Thyroid gland (tissue), 4 donors: ENCODE measurements at regions not wholly inside any gene's neighbourhood (a gene's known extent, or its start where the extent isn't known, plus 50 kb on each side); places are given as distances from the start of the nearest gene placed in this dataset.

ENCODE experiments used
- POLR2A ChIP-seq, 2 donors: fragments of 450-650 bp; IDR thresholded peaks; one replicate each; pipeline ENCODE4 v1.6.1; 2017; ENCODE audit warnings: antibody characterized with exemption in 2 of 2, mild to moderate bottlenecking in 2 of 2, moderate library complexity in 1 of 2
- TF ChIP-seq, protein P1 (sequence below), 6 experiments: fragments of 200-600 bp in 3 of 6; fragments of 450-650 bp in 3 of 6; sonication (generic) in 3 of 6; IDR thresholded peaks; one replicate each; pipeline ENCODE4 v1.5.1; 2016 to 2019; ENCODE audit warnings: antibody characterized with exemption in 6 of 6, mild to moderate bottlenecking in 2 of 6, inconsistent platforms in 1 of 6, moderate library complexity in 1 of 6

DNA sequence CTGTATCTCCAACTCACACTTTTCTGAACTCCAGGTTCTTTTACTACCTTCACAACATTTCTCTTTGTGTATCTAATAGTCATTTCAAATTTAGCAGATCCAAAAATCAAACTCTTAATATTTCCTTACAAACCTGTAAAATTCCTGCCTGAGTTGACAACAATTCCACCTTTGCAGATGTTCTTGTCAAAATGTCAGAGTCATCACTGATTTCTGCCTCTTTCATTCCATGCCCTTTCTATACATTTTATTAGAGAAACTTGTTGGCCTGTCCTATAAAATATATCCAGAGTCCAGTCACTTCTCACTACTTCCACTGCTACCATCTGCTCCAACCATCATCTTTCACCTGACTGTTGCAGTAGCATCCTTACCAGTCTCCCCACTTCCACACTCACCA lies 119.7 kb downstream of the CAPZA3 start:
- TF ChIP-seq, protein P1, sequence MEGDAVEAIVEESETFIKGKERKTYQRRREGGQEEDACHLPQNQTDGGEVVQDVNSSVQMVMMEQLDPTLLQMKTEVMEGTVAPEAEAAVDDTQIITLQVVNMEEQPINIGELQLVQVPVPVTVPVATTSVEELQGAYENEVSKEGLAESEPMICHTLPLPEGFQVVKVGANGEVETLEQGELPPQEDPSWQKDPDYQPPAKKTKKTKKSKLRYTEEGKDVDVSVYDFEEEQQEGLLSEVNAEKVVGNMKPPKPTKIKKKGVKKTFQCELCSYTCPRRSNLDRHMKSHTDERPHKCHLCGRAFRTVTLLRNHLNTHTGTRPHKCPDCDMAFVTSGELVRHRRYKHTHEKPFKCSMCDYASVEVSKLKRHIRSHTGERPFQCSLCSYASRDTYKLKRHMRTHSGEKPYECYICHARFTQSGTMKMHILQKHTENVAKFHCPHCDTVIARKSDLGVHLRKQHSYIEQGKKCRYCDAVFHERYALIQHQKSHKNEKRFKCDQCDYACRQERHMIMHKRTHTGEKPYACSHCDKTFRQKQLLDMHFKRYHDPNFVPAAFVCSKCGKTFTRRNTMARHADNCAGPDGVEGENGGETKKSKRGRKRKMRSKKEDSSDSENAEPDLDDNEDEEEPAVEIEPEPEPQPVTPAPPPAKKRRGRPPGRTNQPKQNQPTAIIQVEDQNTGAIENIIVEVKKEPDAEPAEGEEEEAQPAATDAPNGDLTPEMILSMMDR (IDR thresholded peaks at IDR 0.05) = no peak
- TF ChIP-seq POLR2A (IDR thresholded peaks at IDR 0.05) = no peak
